A549 (cell line): ENCODE measurements at regions not wholly inside any gene's neighbourhood (a gene's known extent, or its start where the extent isn't known, plus 50 kb on each side); places are given as distances from the start of the nearest gene placed in this dataset.
A peak's percentile ranks its signal among the peaks of the same experiment; 100 is the strongest.

ENCODE experiments used
- HOXA7 ChIP-seq: fragments of 250-450 bp; sonication (Bioruptor Pico); IDR thresholded peaks from 2 replicates; pipeline ENCODE4 v1.5.0; 2020; ENCODE audit warnings: mild to moderate bottlenecking, moderate library complexity
- MAFK ChIP-seq: fragments of 450-650 bp; IDR thresholded peaks from 2 replicates; pipeline ENCODE4 v1.6.1; 2014; ENCODE audit not compliant: partially characterized antibody

- TF ChIP-seq MAFK (peak; percentile 47), HOXA7 (CRISPR knock-in tag) (no peak)
Measured at GRCh38 chr5:62714296-62714695, 135.7 kb downstream of the LRRC70 start.
